Right hindlimb (tissue), 1 donor: ENCODE measurements at regions not wholly inside any gene's neighbourhood (a gene's known extent, or its start where the extent isn't known, plus 50 kb on each side); places are given as distances from the start of the nearest gene placed in this dataset.
"Not testable (repeated sequence)": the region's sequence is repeated elsewhere in the genome, so short reads cannot be mapped to it uniquely, and the experiment has no call there.

ENCODE experiments used
- DNase-seq: peaks from one replicate; pipeline ENCODE4 v3.0.0-alpha.2; 2018

- no peak for DNase-seq
Observed at GRCh38 chr13:87736849-87737385, 65.7 kb downstream of the SLITRK5 start.

GRCh38 chr13:87754097-87754496, 82.9 kb downstream of the SLITRK5 start:
- DNase-seq, result no peak

GRCh38 chr13:87769445-87769844, 98.3 kb downstream of the SLITRK5 start:
- DNase-seq, result no peak

- DNase-seq, result no peak
Observed at GRCh38 chr13:87777387-87777786, 106.2 kb downstream of the SLITRK5 start.

- no peak for DNase-seq
Observed at GRCh38 chr13:87778128-87778527, 107.0 kb downstream of the SLITRK5 start.

- DNase-seq, result no peak
Observed at GRCh38 chr13:87779426-87779825, 108.3 kb downstream of the SLITRK5 start.

- no peak for DNase-seq
Observed at GRCh38 chr13:87783366-87783765, 112.2 kb downstream of the SLITRK5 start.

GRCh38 chr13:87788363-87788762, 117.2 kb downstream of the SLITRK5 start:
- DNase-seq, result no peak

- no peak for DNase-seq
Observed at GRCh38 chr13:87792878-87793277, 121.7 kb downstream of the SLITRK5 start.

GRCh38 chr13:87798536-87798935, 127.4 kb downstream of the SLITRK5 start:
- no peak for DNase-seq

- DNase-seq, result no peak
Observed at GRCh38 chr13:87810391-87810801, 139.2 kb downstream of the SLITRK5 start.

- no peak for DNase-seq
Observed at GRCh38 chr13:87810920-87811344, 139.8 kb downstream of the SLITRK5 start.

GRCh38 chr13:87814403-87814802, 143.2 kb downstream of the SLITRK5 start:
- no peak for DNase-seq

- no peak for DNase-seq
Observed at GRCh38 chr13:87820241-87820640, 149.1 kb downstream of the SLITRK5 start.

- no peak for DNase-seq
Observed at GRCh38 chr13:87821512-87821911, 150.3 kb downstream of the SLITRK5 start.

GRCh38 chr13:87826301-87826700, 155.1 kb downstream of the SLITRK5 start:
- DNase-seq, result not testable (repeated sequence)

- DNase-seq, result no peak
Observed at GRCh38 chr13:87827479-87827878, 156.3 kb downstream of the SLITRK5 start.

- no peak for DNase-seq
Observed at GRCh38 chr13:87837522-87837921, 166.4 kb downstream of the SLITRK5 start.

GRCh38 chr13:87837946-87838345, 166.8 kb downstream of the SLITRK5 start:
- no peak for DNase-seq

- no peak for DNase-seq
Observed at GRCh38 chr13:87851410-87851809, 180.2 kb downstream of the SLITRK5 start.

- DNase-seq, result no peak
Observed at GRCh38 chr13:87855553-87855952, 184.4 kb downstream of the SLITRK5 start.

GRCh38 chr13:87859261-87859660, 188.1 kb downstream of the SLITRK5 start:
- no peak for DNase-seq

- no peak for DNase-seq
Observed at GRCh38 chr13:87867426-87867825, 196.3 kb downstream of the SLITRK5 start.

- no peak for DNase-seq
Observed at GRCh38 chr13:87868731-87869130, 197.6 kb downstream of the SLITRK5 start.

GRCh38 chr13:87872813-87873212, 201.6 kb downstream of the SLITRK5 start:
- DNase-seq, result no peak

GRCh38 chr13:87877477-87877876, 206.3 kb downstream of the SLITRK5 start:
- DNase-seq, result no peak
